ENCODE measurements at regions not wholly inside any gene's neighbourhood (a gene's known extent, or its start where the extent isn't known, plus 50 kb on each side); places are given as distances from the start of the nearest gene placed in this dataset.

- no peak for DNase-seq
Observed at GRCh38 chr13:87614276-87614675, 56.9 kb upstream of the SLITRK5 start.

All from NCI-H1105 treated with DMSO at 0.1 percent for 48 hours (cell line).